ENCODE measurements at regions not wholly inside any gene's neighbourhood (a gene's known extent, or its start where the extent isn't known, plus 50 kb on each side); places are given as distances from the start of the nearest gene placed in this dataset.
A peak's percentile ranks its signal among the peaks of the same experiment; 100 is the strongest.

GRCh38 chr3:196141052-196141865 lies 59.4 kb upstream of the TFRC start:
- ChIA-PET RAD21 (ENCODE audit: unreplicated experiment) (interaction anchor here (1.4 to 1.5 kb wide), 3 partner anchors 18 to 38 kb away, joined by 3 to 8 read pairs (median 3); no protein-coding TSS in a partner anchor), POLR2A (interaction anchor here (0.8 to 1.9 kb wide), 6 partner anchors 9 to 39 kb away, joined by 3 to 6 read pairs (median 4); no protein-coding TSS in a partner anchor), CTCF (interaction anchor here (0.6 to 1.5 kb wide), 2 partner anchors 13 to 95 kb away, joined by 3 to 4 read pairs; no protein-coding TSS in a partner anchor), SMC1A (ENCODE audit: uncharacterized antibody, unreplicated experiment) (interaction anchor here (0.9 to 1.5 kb wide), 4 partner anchors 11 to 38 kb away, joined by 3 to 5 read pairs (median 3); no protein-coding TSS in a partner anchor)
- intact Hi-C loops (cut with micrococcal nuclease; ENCODE audit: unreplicated experiment): no loop called here
- H3K27me3 ChIP-seq (replicated peaks in 1 of 2; ENCODE audit: control insufficient read depth in 2 of 2, insufficient read depth in 2 of 2, low read length in 1 of 2): no peaks in the 10 kb centered on the region
- H4K20me1 ChIP-seq (ENCODE audit: control insufficient read depth, insufficient read depth): no peaks in the 10 kb centered on the region
- no peaks in the 10 kb centered on the region for H3K9me3 ChIP-seq (replicated peaks; ENCODE audit: control insufficient read depth, insufficient read depth, low read length)
- no peak overlapping the region; the same call in 1 of the 2 replicates for H3K27ac ChIP-seq (ENCODE audit: control insufficient read depth, insufficient read depth)
- in situ Hi-C loops (cut with MboI): no loop called here
- ATAC-seq (peak; percentile 57), FAIRE-seq (peak; percentile 86), DNase-seq (ENCODE audit: low read depth, low spot score) (no peak)
- 84% methylated on average over 15 of the region's 15 CpGs for WGBS (ENCODE audit: insufficient coverage, insufficient replicate concordance, low lambda C conversion rate, missing lambda C conversion rate)
- no peak overlapping the region for H3K4me3 ChIP-seq
- H3K79me2 ChIP-seq (ENCODE audit: control insufficient read depth, insufficient read depth, low read length): no peaks in the 10 kb centered on the region
- no peaks in the 10 kb centered on the region for H3K36me3 ChIP-seq (ENCODE audit: control insufficient read depth in 2 of 2, insufficient read depth in 2 of 2, low read length in 1 of 2)
- BruUV-seq (replicated peaks): no TSS peak
- TF ChIP-seq SUZ12 (IDR thresholded peaks at IDR 0.05; ENCODE audit: unreplicated experiment) (no peak), RELB (IDR thresholded peaks at IDR 0.05; ENCODE audit: low read depth) (peak; percentile 58; the same call in 1 of the 2 replicates), MTA2 (IDR thresholded peaks at IDR 0.05; ENCODE audit: low read depth) (0 out of 2 replicates have a peak, but pooled peaks have one; percentile 24), IKZF1 (conservative IDR thresholded peaks at IDR 0.05) (0 out of 2 replicates have a peak, but pooled peaks have one; percentile 66), PML (IDR thresholded peaks at IDR 0.05; ENCODE audit: low read length) (no peak), DPF2 (IDR thresholded peaks at IDR 0.05) (0 out of 2 replicates have a peak, but pooled peaks have one; percentile 44), EED (IDR thresholded peaks at IDR 0.05; ENCODE audit: low read depth) (peak; percentile 30; the same call in 1 of the 2 replicates), SPI1 (IDR thresholded peaks at IDR 0.05; ENCODE audit: borderline replicate concordance, insufficient read depth, low read depth, low read length) (peak; percentile 67; the same call in 1 of the 2 replicates), HCFC1 (IDR thresholded peaks at IDR 0.05; ENCODE audit: low read length) (no peak), EGR1 (IDR thresholded peaks at IDR 0.05; ENCODE audit: borderline replicate concordance in 1 of 2, low read depth in 2 of 2, low read length in 2 of 2) (no peak), IKZF2 (IDR thresholded peaks at IDR 0.05) (peak; percentile 83 to 85)
- peak overlapping the region; percentile 50 for H2AFZ ChIP-seq (ENCODE audit: control insufficient read depth, low read depth, low read length)
- H3K9ac ChIP-seq (ENCODE audit: control insufficient read depth, insufficient read depth, low read length): no peak overlapping the region
- peak overlapping the region; percentile 22; the same call in 1 of the 2 replicates for H3K4me2 ChIP-seq (ENCODE audit: control insufficient read depth, insufficient read depth)
- peaks cover 21% of the 10 kb centered on the region for H3K4me1 ChIP-seq (ENCODE audit: control insufficient read depth, insufficient read depth, low read length)

All from GM12878 (cell line).